ENCODE measurements at regions not wholly inside any gene's neighbourhood (a gene's known extent, or its start where the extent isn't known, plus 50 kb on each side); places are given as distances from the start of the nearest gene placed in this dataset.

- no peak overlapping the region for H3K4me3 ChIP-seq (ENCODE audit: low read depth, low read length)
- POLR2A ChIA-PET = no interaction called here
- H3K4me3 Mint-ChIP-seq (ENCODE audit: unreplicated experiment) = no peak overlapping the region
- H3K27me3 Mint-ChIP-seq (ENCODE audit: insufficient read depth, unreplicated experiment) = peaks cover 5% of the 10 kb centered on the region
- no peaks in the 10 kb centered on the region for H3K9me3 ChIP-seq
- intact Hi-C loops (cut with micrococcal nuclease; ENCODE audit: unreplicated experiment) = no loop called here
- H3K4me1 ChIP-seq = no peaks in the 10 kb centered on the region
- H3K27me3 ChIP-seq (replicated peaks; ENCODE audit: control insufficient read depth, insufficient read depth, low read length) = no peaks in the 10 kb centered on the region
- no peak for DNase-seq
- no peaks in the 10 kb centered on the region for H3K9me3 Mint-ChIP-seq (ENCODE audit: unreplicated experiment)
- BruUV-seq (replicated peaks) = no TSS peak
- H3K36me3 ChIP-seq (ENCODE audit: control insufficient read depth, insufficient read depth, low read length) = no peaks in the 10 kb centered on the region
- no peak for TF ChIP-seq CTCF (IDR thresholded peaks at IDR 0.05; ENCODE audit: insufficient read depth in 1 of 2, low read depth in 1 of 2, low read length in 1 of 2, severe bottlenecking in 1 of 2, unreplicated experiment in 1 of 2)
- H3K36me3 Mint-ChIP-seq (ENCODE audit: insufficient read depth, unreplicated experiment) = no peaks in the 10 kb centered on the region
- no peaks in the 10 kb centered on the region for H3K4me1 Mint-ChIP-seq (ENCODE audit: low read depth, unreplicated experiment)
- no peak overlapping the region for H3K27ac Mint-ChIP-seq (ENCODE audit: unreplicated experiment)
- CTCF ChIA-PET = no interaction called here
These were observed 391.6 kb downstream of the TMEM161B start for GRCh38 chr5:87877023-87877422.

GRCh38 chr5:87876616-87877015 lies 392.0 kb downstream of the TMEM161B start:
- CTCF ChIA-PET = no interaction called here
- POLR2A ChIA-PET = no interaction called here
- Mint-ChIP-seq H3K27me3 (ENCODE audit: insufficient read depth, unreplicated experiment) (peaks cover 5% of the 10 kb centered on the region), H3K36me3 (ENCODE audit: insufficient read depth, unreplicated experiment) (no peaks in the 10 kb centered on the region), H3K4me1 (ENCODE audit: low read depth, unreplicated experiment) (no peaks in the 10 kb centered on the region), H3K9me3 (ENCODE audit: unreplicated experiment) (no peaks in the 10 kb centered on the region), H3K27ac (ENCODE audit: unreplicated experiment) (no peak overlapping the region), H3K4me3 (ENCODE audit: unreplicated experiment) (no peak overlapping the region)
- BruUV-seq (replicated peaks) = no TSS peak
- no peaks in the 10 kb centered on the region for H3K4me1 ChIP-seq
- no peak for DNase-seq
- H3K36me3 ChIP-seq (ENCODE audit: control insufficient read depth, insufficient read depth, low read length) = no peaks in the 10 kb centered on the region
- no peak overlapping the region for H3K4me3 ChIP-seq (ENCODE audit: low read depth, low read length)
- TF ChIP-seq CTCF (IDR thresholded peaks at IDR 0.05; ENCODE audit: insufficient read depth in 1 of 2, low read depth in 1 of 2, low read length in 1 of 2, severe bottlenecking in 1 of 2, unreplicated experiment in 1 of 2) = no peak
- intact Hi-C loops (cut with micrococcal nuclease; ENCODE audit: unreplicated experiment) = no loop called here
- H3K27me3 ChIP-seq (replicated peaks; ENCODE audit: control insufficient read depth, insufficient read depth, low read length) = no peaks in the 10 kb centered on the region
- no peaks in the 10 kb centered on the region for H3K9me3 ChIP-seq

- CTCF ChIA-PET = no interaction called here
- Histone ChIP-seq H3K36me3 (ENCODE audit: control insufficient read depth, insufficient read depth, low read length) (no peaks in the 10 kb centered on the region), H3K27me3 (replicated peaks; ENCODE audit: control insufficient read depth, insufficient read depth, low read length) (no peaks in the 10 kb centered on the region), H3K9me3 (no peaks in the 10 kb centered on the region), H3K4me3 (ENCODE audit: low read depth, low read length) (no peak overlapping the region), H3K4me1 (no peaks in the 10 kb centered on the region)
- POLR2A ChIA-PET = no interaction called here
- H3K27me3 Mint-ChIP-seq (ENCODE audit: insufficient read depth, unreplicated experiment) = peaks cover 7% of the 10 kb centered on the region
- no peaks in the 10 kb centered on the region for H3K4me1 Mint-ChIP-seq (ENCODE audit: low read depth, unreplicated experiment)
- H3K9me3 Mint-ChIP-seq (ENCODE audit: unreplicated experiment) = no peaks in the 10 kb centered on the region
- intact Hi-C loops (cut with micrococcal nuclease; ENCODE audit: unreplicated experiment) = no loop called here
- no peak for TF ChIP-seq CTCF (IDR thresholded peaks at IDR 0.05; ENCODE audit: insufficient read depth in 1 of 2, low read depth in 1 of 2, low read length in 1 of 2, severe bottlenecking in 1 of 2, unreplicated experiment in 1 of 2)
- DNase-seq = no peak
- BruUV-seq (replicated peaks) = no TSS peak
- H3K27ac Mint-ChIP-seq (ENCODE audit: unreplicated experiment) = no peak overlapping the region
- H3K36me3 Mint-ChIP-seq (ENCODE audit: insufficient read depth, unreplicated experiment) = no peaks in the 10 kb centered on the region
- no peak overlapping the region for H3K4me3 Mint-ChIP-seq (ENCODE audit: unreplicated experiment)
These were observed 395.7 kb downstream of the TMEM161B start for GRCh38 chr5:87872986-87873385.
